ENCODE measurements at regions not wholly inside any gene's neighbourhood (a gene's known extent, or its start where the extent isn't known, plus 50 kb on each side); places are given as distances from the start of the nearest gene placed in this dataset.

DNA sequence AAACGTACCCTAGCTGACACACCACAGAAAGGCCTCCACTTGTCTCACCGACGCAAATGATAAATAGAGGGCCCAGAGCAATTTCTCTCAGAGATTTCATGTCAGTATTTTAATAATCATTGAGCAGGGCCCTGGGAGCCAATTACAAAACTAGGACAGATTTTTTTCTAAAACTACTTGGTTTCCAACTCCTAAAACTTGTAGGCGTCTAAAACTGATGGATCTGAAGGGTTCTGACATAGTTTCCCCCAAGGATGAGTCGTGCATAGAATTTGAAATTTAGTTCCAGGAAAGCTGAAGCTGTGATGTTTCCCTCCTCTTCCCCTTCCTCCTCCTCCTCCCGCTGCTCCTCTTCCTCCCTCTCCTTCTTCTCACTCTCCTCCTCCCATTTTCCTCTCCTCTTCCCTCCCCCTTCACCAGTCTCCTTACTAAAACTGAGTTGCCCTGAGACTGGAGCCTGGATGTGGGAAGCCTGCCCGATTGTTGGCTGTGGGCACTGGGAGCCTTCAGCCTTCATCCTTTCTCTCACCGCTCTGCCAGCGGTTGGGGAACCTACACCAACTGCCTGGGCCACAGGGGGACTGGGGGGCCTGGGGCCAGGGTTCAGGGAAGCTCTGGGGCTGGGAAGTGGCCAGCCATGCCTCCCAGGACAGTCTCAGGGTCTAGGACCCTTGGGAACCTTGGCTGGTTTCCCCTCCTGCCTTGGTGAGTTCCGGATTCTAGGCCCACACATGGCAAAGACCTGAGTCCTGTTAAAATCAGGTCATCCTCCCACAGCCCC lies 73.9 kb upstream of the SLC6A11 start:
- no peak for DNase-seq

DNA sequence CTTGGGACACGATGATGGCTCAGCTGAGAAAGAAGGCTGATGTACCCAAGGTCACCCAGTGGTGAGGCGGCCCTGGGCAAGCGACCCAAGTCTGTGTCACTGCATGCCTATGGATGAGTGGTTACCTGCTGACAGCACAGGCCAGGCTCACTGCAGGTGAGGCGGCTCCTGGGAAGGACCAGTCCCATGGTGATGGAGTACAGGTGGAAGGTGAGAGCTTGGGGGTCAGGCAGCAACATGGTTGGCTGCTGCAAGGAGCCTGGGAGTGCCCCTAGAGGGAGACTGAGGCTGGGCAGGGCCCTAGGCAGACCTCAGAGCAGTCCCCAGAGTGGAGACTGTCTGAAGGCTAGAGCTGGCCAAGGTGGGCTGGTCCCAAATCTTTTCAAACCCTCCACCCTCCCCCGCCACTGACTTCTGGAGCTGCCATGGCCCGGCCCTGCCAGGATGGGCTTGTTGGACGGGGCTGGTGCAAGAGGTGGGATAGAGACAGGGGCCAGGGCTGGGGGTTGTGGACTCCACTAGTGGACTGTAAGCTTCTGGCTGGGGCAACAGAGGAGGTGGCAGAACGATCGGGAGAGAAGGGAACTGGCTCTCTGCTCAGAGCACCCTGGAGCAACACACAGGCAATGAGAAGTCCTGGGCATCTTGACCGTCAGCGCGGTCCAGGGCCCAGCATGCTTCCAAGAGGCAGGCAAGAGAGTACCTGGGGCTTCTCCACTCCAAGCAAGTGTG lies 72.5 kb upstream of the SLC6A11 start:
- no peak for DNase-seq

DNA sequence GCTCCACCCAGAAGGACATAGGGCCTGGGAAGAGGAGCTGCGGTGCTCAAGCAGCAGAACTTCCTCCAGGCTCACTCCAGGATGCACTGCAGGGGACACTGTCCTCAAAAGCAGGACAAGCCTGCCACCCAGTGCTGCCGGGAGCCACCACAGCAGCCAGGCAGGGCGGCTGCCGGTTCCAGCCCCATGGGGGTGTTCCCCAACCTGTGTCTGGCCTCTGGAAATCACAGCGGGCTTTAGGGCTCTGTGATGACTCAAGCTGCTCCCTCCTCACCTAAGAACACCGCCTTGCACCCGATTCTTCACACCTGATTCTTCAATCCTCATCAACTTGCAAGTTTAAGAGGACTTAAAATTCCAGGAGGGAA lies 71.9 kb upstream of the SLC6A11 start:
- peak; percentile 29 to 71 for DNase-seq

DNA sequence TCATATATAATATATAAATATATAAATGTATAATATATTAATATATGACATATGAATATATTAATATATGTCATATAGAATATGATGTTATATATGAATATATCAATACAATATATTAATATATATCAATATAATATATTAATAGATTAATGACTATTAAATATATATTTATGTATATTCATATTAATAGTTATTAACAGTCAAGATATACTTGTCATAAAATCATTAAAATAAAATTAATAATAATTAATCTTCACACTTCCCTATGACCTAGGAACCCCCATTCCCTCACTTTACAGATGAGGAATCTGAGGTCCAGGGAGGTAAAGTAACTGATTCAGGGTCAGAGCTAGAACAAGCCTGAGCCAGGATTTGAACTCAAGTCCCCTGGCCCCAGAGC lies 70.6 kb upstream of the SLC6A11 start:
- DNase-seq, result no peak

DNA sequence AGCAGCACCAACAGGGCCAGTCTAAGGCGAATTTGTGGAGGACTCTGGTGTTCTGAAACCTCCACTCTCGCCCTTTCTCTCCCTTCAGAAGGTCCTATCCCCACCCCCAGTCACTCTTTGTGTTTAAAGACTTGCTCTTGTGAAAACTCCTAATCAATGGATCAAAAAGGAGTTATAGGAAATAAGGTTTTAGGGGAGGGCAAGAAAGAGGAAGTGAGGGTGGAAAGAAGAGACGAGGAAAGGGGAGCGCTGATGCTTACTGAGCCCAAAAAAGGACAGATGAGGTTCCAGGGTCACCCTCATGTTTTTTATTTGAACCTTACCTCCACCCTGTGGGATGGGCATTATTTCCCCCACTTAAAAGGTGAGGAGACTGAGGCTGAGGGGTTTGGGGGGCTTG lies 70.0 kb upstream of the SLC6A11 start:
- DNase-seq, result no peak

DNA sequence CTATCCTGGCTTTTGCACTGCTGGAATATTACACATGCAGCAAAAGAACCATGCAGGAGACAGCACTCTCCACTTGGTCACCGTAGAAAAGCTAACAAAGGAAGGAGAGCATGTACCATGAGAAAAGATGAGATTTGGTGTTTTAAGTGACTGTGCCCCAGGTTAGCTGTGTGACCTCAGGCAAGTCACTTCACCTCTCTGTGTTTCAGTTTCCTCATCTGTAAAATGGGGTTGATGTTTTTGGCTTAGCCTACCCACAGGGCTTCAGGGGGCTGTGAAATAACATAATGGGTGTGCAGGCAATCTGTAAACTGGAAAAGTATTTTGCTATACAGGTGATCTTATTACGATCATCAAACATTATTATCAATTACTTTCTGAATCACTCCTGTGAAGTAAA lies 69.3 kb upstream of the SLC6A11 start:
- no peak for DNase-seq

DNA sequence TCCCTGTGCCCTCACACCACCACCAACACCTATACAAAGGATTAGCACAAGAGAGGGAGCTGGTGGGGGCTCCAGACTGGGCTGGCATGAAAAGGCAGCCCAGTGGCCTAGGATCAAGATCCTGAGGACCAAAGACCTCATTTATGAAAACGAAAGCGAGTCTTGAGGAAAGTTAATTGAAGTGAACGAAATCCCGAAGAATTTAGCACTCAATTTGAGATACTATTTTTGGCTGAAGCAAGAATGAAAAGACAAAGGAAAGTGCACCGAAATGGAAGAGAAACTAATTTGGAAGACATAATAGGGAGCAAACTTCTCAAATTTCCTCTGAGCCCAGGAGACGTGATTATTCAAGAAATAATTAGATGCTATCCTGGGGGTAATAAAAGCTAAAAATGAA lies 68.7 kb upstream of the SLC6A11 start:
- no peak for DNase-seq

DNA sequence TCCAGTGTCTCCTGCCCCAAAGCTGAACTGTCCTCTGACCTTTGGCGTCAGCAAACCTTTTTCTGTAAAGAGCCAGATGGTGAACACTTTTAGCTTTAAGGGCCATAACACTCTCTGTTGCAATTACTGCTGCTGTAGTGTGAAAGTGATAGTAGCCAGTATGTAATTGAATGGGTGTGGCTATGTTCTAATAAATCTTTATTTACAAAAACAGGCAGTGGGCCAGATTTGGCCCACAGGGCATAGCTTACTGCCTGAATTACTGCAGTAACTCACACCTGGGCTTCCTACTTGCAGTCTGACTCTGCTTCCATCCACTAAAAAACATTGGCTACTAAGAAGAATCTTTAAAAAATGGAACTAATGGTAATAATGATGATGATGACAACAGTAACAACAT lies 68.0 kb upstream of the SLC6A11 start:
- DNase-seq, result peak in 1 of 2 experiments; percentile 23

DNA sequence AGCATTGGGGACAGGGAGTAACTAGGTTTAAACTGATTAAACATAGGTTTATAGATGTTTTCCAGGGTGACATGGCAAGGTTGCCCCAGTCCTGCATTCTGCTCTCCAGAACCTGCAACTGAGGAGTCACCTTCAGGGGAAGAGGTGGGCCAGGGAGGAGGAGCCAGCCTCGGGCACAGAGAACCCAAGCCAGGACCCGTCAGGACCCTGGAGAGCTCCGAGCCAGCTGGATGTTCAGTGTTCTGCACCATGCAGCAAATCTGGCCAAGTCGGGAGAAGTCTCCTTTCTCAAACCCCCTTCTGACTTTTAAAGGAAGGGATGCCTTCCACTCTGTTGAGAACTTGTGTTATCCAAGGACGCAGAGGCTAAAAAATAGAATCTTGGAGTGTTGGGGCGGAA lies 62.1 kb upstream of the SLC6A11 start:
- DNase-seq, result no peak

DNA sequence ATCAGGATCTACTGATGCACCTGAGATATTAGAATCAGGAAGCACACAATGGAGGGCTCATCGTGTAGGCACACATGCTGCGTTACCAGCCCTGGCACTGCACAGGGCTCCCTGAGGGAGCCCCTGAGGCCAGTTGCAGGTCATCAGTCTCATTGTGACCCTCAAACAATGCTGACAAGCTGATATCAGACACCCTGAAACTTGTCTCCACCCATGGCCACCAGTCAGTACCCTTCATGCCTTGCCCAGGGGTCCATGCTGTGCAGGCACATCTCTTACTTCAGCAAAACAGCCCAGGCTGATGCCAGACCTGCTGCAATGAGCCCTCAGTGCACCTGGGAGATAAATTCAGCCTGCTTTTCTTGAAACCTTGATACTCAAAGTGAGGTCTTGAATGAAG lies 59.5 kb upstream of the SLC6A11 start:
- no peak for DNase-seq

DNA sequence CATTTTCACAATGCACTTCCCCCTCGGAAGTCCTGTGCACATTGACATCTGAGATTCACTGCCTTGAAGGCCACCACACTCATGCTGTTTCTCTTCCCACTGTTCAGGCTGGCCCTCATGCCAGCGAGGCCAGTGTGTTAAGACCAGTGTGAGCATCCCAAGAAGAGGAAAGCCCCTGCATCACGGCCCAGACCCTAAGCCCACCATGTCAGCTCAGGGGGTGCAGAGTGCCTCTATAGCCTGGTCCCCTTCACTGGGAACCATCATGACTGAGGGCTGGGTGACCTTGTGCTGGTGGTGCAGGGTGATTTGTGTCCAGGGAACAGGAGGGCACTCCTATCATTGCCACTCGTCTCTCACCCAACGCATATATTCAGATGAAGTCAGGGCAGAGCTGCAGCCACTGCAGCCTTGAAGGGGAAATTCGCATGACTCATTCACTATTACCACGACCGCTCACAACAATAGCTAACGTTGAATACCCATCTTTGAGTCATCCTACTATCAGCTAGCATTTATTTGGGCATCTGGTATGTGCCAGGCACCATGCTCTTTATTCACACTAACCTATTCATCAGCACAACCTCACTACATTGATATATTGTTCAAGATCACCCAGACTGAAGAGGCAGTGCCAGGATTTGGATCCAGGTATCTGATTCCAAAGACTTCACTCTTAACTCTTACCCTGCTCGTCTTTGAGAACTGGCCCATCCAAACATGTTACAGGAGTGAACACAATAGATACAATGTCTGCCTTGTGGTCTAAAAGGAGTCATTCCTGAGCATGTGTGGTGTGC lies 58.8 kb upstream of the SLC6A11 start:
- no peak for DNase-seq

DNA sequence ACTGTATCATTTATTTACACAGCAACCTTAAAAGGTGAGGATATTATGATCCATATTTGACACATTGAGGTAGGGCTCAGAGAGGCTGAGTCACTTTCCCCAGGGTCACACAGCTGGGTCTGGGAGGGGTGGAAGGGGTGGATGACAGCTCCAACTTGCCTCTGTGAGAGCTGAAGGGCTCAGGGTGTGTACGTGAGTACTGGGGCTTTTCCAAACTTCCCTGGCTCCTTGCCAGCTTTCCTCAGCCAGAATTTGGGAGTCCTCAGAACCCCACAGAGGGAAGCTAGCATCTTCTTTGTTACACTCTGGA lies 58.3 kb upstream of the SLC6A11 start:
- no peak for DNase-seq

DNA sequence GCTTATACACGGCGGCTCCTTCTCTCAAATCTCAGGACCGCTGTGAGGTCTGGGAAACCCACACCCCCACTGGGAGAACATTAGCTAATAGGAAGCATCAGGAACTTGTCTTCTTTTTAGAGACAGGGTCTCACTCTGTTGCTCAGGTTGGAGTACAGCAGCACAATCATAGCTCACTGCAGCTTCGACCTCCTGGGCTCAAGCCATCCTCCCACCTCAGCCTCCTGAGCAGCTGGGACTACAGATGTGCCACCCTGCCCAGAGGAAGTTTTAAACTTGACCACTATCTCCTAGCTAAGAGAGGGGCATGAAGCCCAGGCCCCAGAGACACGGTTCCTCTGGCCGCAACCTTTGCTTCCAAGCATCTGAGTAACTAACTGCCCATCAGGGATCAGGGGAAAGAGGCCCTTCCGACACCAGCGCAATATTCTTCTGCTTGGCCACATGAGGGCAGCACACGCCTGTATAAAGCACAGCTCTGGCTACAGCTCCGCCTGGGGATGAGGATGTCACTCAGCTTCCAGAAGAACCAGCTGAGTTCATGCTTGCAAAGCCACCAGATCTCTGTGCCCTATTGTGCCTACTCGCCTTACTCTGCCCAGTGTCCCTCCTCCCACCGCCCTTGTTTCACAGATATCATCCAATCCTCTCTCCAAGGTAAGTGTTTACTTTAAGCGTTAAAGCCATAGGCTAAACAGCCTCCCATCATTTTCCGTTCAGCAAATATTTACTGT lies 57.6 kb upstream of the SLC6A11 start:
- DNase-seq, result peak; percentile 11 to 67

DNA sequence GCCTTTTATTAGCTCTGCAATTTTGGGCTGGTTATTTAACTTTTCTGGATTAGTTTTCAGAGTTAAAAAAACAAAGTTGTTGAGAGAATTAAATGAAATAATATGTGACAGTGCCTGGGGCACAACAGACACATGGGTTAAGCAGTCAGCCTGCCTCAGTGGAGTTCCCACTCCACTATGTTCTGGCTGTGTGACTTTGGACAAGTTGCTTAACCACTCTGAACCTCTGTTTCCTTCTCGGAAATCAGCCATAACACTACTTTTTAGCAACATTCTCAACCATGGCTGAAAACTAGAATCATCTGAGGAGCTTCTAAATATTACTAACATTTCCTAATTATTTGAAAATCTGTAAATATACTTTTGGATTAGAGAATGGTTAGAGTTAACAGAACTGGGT lies 56.5 kb upstream of the SLC6A11 start:
- DNase-seq, result no peak

DNA sequence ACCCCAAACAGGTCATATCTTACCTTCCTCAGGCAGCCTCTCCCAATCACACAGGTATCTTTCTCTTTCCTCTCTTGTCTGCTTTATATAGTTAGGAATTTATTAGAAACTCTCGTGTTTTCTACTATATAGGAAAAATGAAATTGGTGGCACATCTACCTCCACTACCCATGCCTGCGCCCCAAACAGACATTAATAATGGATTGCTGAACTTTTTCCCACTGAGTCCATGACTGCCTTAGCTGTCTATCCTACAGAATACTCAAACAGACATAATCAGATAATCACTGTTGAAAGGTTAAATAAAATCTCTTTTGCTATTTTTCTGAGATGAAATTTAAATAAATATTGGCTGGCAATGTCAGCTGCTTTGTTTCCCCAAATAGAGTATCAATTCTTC lies 55.8 kb upstream of the SLC6A11 start:
- DNase-seq, result no peak

DNA sequence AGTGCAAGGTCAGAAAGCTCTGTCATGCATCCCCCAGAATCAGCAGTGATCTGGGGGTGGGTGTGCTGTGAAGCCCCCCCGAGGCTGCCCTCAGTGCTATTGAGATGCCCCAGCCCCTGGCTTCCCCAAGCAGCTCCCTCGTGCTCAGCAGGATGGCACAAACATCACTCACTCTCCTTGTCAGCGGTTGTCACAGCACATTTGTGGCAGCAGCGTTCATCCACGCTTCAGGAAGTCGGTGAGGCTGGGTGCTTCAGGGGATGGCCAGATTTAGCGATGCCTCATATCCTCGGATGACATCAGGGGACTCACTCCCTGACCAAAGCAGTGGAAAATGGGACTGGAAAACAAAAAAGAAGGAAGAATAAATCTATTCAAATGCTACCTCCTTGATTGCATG lies 54.4 kb upstream of the SLC6A11 start:
- DNase-seq, result no peak

DNA sequence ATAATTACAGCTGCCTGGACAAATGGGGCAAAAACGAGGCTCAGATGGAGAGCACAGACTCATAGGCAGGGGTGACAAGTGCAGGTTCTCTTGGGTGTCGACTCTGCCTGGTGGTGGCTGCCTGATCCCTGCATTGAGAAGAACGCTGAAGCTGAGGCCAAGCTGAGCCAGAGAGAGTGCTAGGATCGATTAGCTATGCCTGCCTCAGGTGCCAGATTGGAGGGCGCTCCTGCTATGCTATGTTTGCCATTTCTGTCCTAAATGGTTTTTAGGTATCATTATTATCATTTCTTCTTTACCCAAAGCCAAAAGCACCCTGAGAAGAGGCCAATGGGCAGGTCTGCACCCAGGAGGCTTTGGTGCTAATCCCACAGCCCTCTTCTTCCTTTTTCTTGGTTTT lies 53.9 kb upstream of the SLC6A11 start:
- no peak for DNase-seq

DNA sequence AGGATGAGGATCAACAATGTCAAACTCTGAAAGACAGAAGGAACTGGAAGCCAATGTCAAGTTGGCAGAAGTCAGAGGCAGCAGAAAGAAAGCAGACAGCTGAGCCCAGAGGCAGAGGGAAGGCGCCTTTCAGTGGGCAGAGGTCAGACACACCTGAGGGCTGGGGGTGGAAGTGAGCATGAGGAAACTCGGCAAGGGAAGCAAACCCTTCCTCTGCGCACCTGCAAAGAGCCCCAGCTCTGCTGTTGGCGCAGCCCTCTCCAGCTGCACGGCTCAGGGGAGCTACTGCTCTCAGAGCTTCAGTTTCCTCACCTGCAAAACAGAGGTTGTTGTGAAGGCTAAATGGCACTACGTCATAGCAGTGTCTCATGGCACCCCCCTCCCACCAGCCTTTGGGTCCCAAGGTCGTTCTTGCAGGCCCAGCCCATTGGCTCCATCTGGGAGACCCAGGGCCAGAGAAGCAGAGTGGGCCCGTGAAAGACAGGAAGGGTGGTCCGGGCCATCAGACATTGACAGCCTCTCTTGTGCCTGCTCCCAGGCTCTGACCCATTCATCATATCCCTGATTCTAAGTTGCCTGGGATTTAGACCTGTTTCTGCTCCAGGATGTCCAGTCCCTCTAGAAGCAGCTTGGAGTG lies 53.3 kb upstream of the SLC6A11 start:
- no peak for DNase-seq

DNA sequence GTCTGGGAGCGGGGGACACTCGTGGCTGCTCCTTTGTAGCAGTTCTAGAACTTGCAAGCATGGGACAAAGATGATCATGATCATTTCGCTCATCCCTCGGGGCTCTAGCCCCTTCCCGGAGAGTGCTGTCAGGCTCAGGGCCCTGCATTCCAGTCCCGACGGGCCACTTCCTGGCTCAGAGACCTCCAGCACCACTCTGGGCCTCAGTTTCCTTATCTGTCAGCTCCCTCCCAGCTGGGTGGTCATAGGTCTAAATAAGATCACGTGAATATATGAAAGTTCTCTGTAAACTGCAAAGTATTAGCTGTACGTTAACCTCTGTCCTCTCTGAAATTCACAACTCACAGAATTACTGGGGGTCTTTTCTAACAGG lies 52.8 kb upstream of the SLC6A11 start:
- DNase-seq, result no peak

DNA sequence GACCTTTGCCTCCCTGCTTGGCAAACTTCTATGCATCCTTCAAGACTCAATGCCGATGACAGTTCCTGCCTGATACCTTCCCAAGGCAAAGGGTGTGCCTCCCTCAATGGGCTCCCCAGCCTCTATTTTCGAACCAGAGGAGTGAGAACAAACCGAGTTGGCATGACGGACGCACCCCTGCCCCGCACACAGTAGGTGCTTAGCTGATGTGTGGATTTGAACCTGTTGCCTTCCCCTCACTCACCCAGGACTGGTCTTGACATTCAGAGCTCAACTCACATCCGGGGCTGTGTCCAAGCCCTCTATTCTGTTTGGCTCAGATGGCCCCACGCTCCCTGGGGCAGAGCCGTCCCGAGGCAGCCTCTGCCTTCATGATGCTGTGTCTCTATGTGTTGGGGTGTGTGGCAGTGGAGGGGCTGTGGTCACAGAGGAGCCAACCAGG lies 52.2 kb upstream of the SLC6A11 start:
- no peak for DNase-seq

DNA sequence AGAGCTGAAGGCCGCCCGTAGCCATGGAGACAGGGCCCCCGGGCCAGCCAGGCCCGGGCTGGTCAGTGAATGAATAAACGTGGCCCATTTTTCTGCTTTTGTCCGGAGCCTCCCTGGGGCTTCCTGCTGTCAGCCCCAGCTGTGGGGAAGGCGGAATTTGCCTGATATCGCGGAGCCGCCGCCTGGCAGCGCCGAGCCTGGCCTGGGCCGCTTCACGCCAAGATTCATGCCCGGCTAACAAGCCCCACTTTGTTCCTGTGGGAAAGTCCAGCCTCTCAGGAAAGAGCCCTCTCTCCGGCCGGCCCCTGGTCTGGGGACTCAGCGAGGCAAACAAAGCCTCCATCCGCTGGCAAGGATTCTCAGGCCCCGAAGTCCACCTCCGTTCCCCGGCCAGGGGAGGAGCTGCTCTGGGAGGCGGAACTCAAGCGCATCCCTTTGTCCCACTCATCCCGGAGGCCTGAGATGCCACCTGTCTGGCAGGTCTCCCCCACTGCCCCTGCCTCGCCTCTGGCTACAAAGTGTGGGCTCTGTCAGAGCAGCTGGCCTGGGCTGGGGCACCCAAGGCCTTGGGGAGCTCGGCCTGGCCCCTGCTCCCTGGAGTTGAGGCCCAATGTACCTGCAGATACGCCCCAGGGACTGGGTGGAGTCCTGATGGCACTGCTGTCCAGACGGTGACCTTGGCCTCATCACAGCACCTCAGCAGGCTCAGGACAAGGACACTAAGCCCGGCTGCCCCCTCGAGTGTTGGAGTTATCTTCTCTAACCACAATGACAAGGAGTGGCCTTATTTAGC lies 51.6 kb upstream of the SLC6A11 start:
- DNase-seq, result no peak

All from NCI-H524 (cell line).